ENCODE measurements at regions not wholly inside any gene's neighbourhood (a gene's known extent, or its start where the extent isn't known, plus 50 kb on each side); places are given as distances from the start of the nearest gene placed in this dataset.

DNA sequence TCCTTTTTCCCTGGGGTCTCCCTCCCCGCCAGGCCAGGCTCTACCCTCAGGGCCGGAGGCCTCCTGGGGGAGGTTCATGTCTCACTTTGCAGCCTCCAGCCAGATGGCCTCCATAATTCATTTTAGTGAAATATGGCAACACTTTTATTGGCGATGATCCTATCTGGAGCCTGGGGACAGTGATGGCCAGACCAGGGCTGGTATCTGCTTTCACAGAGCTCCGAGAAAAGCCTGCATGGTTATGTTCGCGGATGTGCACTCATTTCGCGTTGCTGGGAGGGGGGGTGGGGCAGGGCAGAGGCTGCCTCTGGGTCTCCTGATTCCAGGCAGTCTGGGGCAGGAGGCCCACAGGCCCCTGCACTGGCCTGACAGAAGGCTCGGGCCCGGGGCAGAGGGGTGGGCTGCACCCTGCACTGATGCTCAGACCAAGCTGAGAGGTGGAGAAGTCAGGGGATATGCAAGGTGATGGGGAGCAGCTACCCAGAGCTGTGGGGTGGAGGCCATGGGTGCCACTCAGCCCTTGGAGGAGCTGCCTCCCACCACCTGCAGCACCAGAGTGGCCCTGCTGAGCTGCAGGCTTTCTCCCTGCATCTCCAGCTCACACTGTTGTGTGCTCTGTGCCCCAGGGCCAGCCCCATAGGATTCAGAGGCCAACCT, 85.3 kb upstream of the RET start:
- no peaks in the 10 kb centered on the region for H3K4me1 ChIP-seq (ENCODE audit: control insufficient read depth, insufficient read depth, low read length)
- CTCF ChIA-PET = no interaction called here
- POLR2A ChIA-PET = no interaction called here
- no peak overlapping the region for H3K27ac ChIP-seq (ENCODE audit: low read length)
- H3K9me3 ChIP-seq (ENCODE audit: control insufficient read depth, insufficient read depth, low read depth, low read length) = no peaks in the 10 kb centered on the region
- H3K36me3 ChIP-seq (ENCODE audit: control insufficient read depth, insufficient read depth, low read length) = no peaks in the 10 kb centered on the region
- no TSS peak for BruUV-seq (replicated peaks)
- H3K4me3 ChIP-seq (ENCODE audit: low read depth in 2 of 2, low read length in 2 of 2) = no peak overlapping the region
- intact Hi-C loops (cut with micrococcal nuclease; ENCODE audit: unreplicated experiment) (no loop called here), in situ Hi-C loops (cut with HindIII; ENCODE audit: low pct_unique_long_range_greater_than_20kb, low sequenced_read_pairs) (no loop called here)
- DNase-seq (ENCODE audit: low read depth, low spot score) = no peak
- no peaks in the 10 kb centered on the region for H3K27me3 ChIP-seq (ENCODE audit: control insufficient read depth, insufficient read depth, low read length)
- TF ChIP-seq, protein P1, sequence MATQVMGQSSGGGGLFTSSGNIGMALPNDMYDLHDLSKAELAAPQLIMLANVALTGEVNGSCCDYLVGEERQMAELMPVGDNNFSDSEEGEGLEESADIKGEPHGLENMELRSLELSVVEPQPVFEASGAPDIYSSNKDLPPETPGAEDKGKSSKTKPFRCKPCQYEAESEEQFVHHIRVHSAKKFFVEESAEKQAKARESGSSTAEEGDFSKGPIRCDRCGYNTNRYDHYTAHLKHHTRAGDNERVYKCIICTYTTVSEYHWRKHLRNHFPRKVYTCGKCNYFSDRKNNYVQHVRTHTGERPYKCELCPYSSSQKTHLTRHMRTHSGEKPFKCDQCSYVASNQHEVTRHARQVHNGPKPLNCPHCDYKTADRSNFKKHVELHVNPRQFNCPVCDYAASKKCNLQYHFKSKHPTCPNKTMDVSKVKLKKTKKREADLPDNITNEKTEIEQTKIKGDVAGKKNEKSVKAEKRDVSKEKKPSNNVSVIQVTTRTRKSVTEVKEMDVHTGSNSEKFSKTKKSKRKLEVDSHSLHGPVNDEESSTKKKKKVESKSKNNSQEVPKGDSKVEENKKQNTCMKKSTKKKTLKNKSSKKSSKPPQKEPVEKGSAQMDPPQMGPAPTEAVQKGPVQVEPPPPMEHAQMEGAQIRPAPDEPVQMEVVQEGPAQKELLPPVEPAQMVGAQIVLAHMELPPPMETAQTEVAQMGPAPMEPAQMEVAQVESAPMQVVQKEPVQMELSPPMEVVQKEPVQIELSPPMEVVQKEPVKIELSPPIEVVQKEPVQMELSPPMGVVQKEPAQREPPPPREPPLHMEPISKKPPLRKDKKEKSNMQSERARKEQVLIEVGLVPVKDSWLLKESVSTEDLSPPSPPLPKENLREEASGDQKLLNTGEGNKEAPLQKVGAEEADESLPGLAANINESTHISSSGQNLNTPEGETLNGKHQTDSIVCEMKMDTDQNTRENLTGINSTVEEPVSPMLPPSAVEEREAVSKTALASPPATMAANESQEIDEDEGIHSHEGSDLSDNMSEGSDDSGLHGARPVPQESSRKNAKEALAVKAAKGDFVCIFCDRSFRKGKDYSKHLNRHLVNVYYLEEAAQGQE (IDR thresholded peaks at IDR 0.05; ENCODE audit: insufficient read depth in 1 of 2, low read depth in 2 of 2, low read length in 1 of 2) = no peak
- TF ChIP-seq POLR2AphosphoS5 (IDR thresholded peaks at IDR 0.05; ENCODE audit: low read depth, low read length) = no peak
- TF ChIP-seq SIN3A (IDR thresholded peaks at IDR 0.05; ENCODE audit: borderline replicate concordance, insufficient read depth, low read depth, low read length) = no peak
- TF ChIP-seq, protein P2, sequence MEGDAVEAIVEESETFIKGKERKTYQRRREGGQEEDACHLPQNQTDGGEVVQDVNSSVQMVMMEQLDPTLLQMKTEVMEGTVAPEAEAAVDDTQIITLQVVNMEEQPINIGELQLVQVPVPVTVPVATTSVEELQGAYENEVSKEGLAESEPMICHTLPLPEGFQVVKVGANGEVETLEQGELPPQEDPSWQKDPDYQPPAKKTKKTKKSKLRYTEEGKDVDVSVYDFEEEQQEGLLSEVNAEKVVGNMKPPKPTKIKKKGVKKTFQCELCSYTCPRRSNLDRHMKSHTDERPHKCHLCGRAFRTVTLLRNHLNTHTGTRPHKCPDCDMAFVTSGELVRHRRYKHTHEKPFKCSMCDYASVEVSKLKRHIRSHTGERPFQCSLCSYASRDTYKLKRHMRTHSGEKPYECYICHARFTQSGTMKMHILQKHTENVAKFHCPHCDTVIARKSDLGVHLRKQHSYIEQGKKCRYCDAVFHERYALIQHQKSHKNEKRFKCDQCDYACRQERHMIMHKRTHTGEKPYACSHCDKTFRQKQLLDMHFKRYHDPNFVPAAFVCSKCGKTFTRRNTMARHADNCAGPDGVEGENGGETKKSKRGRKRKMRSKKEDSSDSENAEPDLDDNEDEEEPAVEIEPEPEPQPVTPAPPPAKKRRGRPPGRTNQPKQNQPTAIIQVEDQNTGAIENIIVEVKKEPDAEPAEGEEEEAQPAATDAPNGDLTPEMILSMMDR (IDR thresholded peaks at IDR 0.05) = no peak
- TF ChIP-seq TCF7L2 (IDR thresholded peaks at IDR 0.05; ENCODE audit: low read depth, low read length) = no peak
- no peak for ATAC-seq

DNA sequence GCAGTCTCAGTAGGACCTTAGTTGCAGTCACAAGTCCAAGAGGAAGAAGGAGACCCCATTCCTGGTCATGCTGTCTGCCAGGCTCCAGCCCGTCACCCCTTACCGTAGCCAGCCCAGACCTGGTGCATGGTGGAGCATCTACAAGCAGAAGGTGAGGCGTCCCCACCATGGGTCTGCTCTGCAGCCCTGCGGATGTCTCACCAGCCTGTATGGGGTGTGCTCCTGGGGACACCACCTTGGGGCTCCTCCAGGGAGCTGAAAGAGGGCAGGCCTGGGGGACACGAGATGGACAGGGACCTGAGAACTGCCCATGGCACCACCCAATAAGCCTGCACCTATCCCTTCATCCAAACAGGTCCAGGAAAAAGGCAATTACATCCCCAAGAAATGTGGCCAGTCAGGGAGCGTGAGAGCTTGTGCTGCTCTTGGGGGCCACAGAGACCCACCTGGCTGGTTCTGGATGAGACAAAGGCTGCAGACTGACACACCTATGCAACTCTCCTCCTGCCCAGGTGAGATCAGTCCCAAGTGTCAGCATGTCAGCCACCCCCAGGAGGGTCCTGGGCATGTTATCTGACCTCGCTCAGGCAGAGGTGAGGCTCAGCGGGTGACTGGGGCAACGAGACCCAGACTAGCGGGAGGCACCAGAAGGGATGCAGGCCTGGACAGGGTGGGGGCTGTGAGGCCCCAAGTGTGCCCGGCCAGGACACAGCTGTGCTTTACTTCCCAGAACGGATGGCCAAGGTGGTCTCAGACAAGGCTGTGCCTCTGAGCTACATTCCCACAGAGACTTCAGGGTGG, 84.5 kb upstream of the RET start:
- H3K36me3 ChIP-seq (ENCODE audit: control insufficient read depth, insufficient read depth, low read length) = no peaks in the 10 kb centered on the region
- POLR2A ChIA-PET = no interaction called here
- intact Hi-C loops (cut with micrococcal nuclease; ENCODE audit: unreplicated experiment) (no loop called here), in situ Hi-C loops (cut with HindIII; ENCODE audit: low pct_unique_long_range_greater_than_20kb, low sequenced_read_pairs) (no loop called here)
- CTCF ChIA-PET = interaction anchor here (0.6 kb wide), 1 partner anchor 217 kb away, joined by 3 read pairs; no protein-coding TSS in a partner anchor
- no peak overlapping the region for H3K27ac ChIP-seq (ENCODE audit: low read length)
- no TSS peak for BruUV-seq (replicated peaks)
- no peak for ATAC-seq
- H3K27me3 ChIP-seq (ENCODE audit: control insufficient read depth, insufficient read depth, low read length) = no peaks in the 10 kb centered on the region
- H3K4me3 ChIP-seq (ENCODE audit: low read depth in 2 of 2, low read length in 2 of 2) = no peak overlapping the region
- DNase-seq (ENCODE audit: low read depth, low spot score) = no peak
- no peaks in the 10 kb centered on the region for H3K9me3 ChIP-seq (ENCODE audit: control insufficient read depth, insufficient read depth, low read depth, low read length)
- TF ChIP-seq, protein P2 (IDR thresholded peaks at IDR 0.05) = no peak
- TF ChIP-seq TCF7L2 (IDR thresholded peaks at IDR 0.05; ENCODE audit: low read depth, low read length) = no peak
- TF ChIP-seq SIN3A (IDR thresholded peaks at IDR 0.05; ENCODE audit: borderline replicate concordance, insufficient read depth, low read depth, low read length) = no peak
- TF ChIP-seq, protein P1 (IDR thresholded peaks at IDR 0.05; ENCODE audit: insufficient read depth in 1 of 2, low read depth in 2 of 2, low read length in 1 of 2) = no peak
- no peak for TF ChIP-seq POLR2AphosphoS5 (IDR thresholded peaks at IDR 0.05; ENCODE audit: low read depth, low read length)
- H3K4me1 ChIP-seq (ENCODE audit: control insufficient read depth, insufficient read depth, low read length) = no peaks in the 10 kb centered on the region
